ENCODE measurements at regions not wholly inside any gene's neighbourhood (a gene's known extent, or its start where the extent isn't known, plus 50 kb on each side); places are given as distances from the start of the nearest gene placed in this dataset.
"Not testable (repeated sequence)": the region's sequence is repeated elsewhere in the genome, so short reads cannot be mapped to it uniquely, and the experiment has no call there.

- Histone ChIP-seq H3K9me3 (no peaks in the 10 kb centered on the region), H3K4me3 (no peak overlapping the region), H3K27me3 (no peaks in the 10 kb centered on the region), H3K36me3 (no peaks in the 10 kb centered on the region), H3K27ac (no peak overlapping the region), H3K4me1 (peaks cover 0 to 5% (median 0%) of the 10 kb centered on the region in 4 donors)
- 52 to 56% methylated on average over 4 of the region's 4 CpGs for WGBS, 2 donors
- DNase-seq (peak in 1 of 2 donors; percentile 31), ATAC-seq (ENCODE audit: low FRiP score in 2 of 2) (peak; percentile 38 to 65)
- TF ChIP-seq POLR2A (IDR thresholded peaks at IDR 0.05) (no peak), EP300 (IDR thresholded peaks at IDR 0.05) (no peak)
- TF ChIP-seq, protein P1, sequence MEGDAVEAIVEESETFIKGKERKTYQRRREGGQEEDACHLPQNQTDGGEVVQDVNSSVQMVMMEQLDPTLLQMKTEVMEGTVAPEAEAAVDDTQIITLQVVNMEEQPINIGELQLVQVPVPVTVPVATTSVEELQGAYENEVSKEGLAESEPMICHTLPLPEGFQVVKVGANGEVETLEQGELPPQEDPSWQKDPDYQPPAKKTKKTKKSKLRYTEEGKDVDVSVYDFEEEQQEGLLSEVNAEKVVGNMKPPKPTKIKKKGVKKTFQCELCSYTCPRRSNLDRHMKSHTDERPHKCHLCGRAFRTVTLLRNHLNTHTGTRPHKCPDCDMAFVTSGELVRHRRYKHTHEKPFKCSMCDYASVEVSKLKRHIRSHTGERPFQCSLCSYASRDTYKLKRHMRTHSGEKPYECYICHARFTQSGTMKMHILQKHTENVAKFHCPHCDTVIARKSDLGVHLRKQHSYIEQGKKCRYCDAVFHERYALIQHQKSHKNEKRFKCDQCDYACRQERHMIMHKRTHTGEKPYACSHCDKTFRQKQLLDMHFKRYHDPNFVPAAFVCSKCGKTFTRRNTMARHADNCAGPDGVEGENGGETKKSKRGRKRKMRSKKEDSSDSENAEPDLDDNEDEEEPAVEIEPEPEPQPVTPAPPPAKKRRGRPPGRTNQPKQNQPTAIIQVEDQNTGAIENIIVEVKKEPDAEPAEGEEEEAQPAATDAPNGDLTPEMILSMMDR (IDR thresholded peaks at IDR 0.05) = peak in 1 of 6 experiments; percentile 34
Observed at GRCh38 chr9:108776920-108777639, 78.7 kb downstream of the ACTL7B start.

DNA sequence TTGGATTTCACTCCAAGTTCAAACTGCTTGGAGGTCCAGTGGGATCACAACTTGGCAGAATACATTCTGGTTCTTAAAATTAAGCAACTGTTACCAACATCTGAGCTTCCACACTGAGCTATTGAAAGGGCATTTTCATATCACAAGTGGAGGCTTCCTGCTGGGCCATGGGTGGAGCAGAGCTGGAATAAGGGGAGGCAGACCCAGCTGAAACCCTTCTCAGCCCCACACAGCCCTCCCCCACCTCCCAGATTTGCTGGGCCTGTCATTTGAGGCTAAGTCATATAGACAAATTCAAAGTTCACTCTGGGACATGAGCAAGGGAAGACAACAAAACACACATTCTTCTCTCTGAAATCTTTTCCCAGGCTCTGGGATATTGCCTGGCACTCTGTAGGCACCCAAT lies 79.9 kb downstream of the ACTL7B start:
- no peaks in the 10 kb centered on the region for H3K27me3 ChIP-seq
- H3K27ac ChIP-seq = no peak overlapping the region
- TF ChIP-seq POLR2AphosphoS5 (IDR thresholded peaks at IDR 0.05) (no peak), POLR2A (IDR thresholded peaks at IDR 0.05) (no peak), EP300 (IDR thresholded peaks at IDR 0.05) (no peak)
- TF ChIP-seq, protein P1 (IDR thresholded peaks at IDR 0.05) = no peak
- peak in 1 of 2 donors; percentile 49 for ATAC-seq (ENCODE audit: low FRiP score in 2 of 2)
- H3K9me3 ChIP-seq = no peaks in the 10 kb centered on the region
- no peak overlapping the region for H3K4me3 ChIP-seq
- H3K4me1 ChIP-seq = peaks cover 0 to under 1% (median 0%) of the 10 kb centered on the region in 4 donors
- no peaks in the 10 kb centered on the region for H3K36me3 ChIP-seq
- DNase-seq = no peak

DNA sequence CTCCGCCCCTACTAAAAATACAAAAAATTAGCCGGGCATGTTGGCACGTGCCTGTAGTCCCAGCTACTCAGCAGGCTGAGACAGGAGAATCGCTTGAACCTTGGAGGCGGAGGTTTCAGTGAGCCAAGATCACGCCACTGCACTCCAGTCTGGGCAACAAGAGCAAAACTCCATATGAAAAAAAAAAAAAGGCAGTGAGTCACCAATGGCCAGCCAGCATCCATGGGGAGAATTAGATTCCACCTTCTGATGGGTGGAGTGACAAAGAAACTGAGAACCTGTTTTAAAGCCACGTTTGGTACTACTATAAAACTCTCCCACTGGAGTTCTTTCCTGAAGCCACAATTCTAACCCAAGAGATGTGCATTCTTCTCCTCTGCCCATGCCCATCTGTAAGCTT lies 81.7 kb downstream of the ACTL7B start:
- not testable (repeated sequence) for H3K27me3 ChIP-seq; H3K9me3 ChIP-seq; DNase-seq; H3K27ac ChIP-seq; H3K36me3 ChIP-seq; H3K4me1 ChIP-seq; H3K4me3 ChIP-seq; ATAC-seq (ENCODE audit: low FRiP score in 2 of 2)
- 94% methylated on average over 7 of the region's 7 CpGs for WGBS, 2 donors

- ATAC-seq (ENCODE audit: low FRiP score in 2 of 2) (peak in 1 of 2 donors; percentile 38), DNase-seq (no peak)
- TF ChIP-seq POLR2A (IDR thresholded peaks at IDR 0.05) (no peak), POLR2AphosphoS5 (IDR thresholded peaks at IDR 0.05) (no peak), EP300 (IDR thresholded peaks at IDR 0.05) (no peak)
- TF ChIP-seq, protein P1 (IDR thresholded peaks at IDR 0.05) = no peak
- whole genome bisulfite sequencing, 2 donors = 80% methylated on average over 6 of the region's 6 CpGs
- no peaks in the 10 kb centered on the region for H3K4me1 ChIP-seq
- no peak overlapping the region for H3K27ac ChIP-seq
- no peaks in the 10 kb centered on the region for H3K36me3 ChIP-seq
- peaks cover 0 to 6% (median 2%) of the 10 kb centered on the region in 4 donors for H3K9me3 ChIP-seq
- H3K4me3 ChIP-seq = no peak overlapping the region
- no peaks in the 10 kb centered on the region for H3K27me3 ChIP-seq
Observed at GRCh38 chr9:108772301-108772894, 83.4 kb downstream of the ACTL7B start.

DNA sequence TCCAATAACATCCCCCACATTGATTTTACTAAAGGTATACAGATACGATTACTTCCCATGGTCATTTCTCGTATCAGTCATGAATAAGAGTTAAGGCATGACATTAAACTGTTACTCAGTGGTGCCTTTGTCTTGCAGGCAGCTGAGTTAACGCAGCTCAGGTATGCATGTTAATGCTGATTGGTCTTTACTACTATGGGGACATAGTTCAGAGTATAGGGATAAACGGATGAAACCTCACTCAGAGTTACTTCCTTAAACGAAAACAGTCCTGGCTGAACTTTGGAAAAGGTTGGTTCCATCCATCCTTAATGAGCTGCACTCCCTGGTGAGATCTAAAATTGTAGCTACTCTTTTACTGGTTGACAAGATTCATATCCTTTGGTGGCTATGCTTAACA lies 87.0 kb downstream of the ACTL7B start:
- ATAC-seq (ENCODE audit: low FRiP score in 2 of 2) (no peak), DNase-seq (no peak)

More for the DNA sequence above, 87.0 kb downstream of the ACTL7B start:
- H3K4me3 ChIP-seq = no peak overlapping the region
- no peak overlapping the region for H3K27ac ChIP-seq
- no peaks in the 10 kb centered on the region for H3K27me3 ChIP-seq
- TF ChIP-seq POLR2AphosphoS5 (IDR thresholded peaks at IDR 0.05) (no peak), EP300 (IDR thresholded peaks at IDR 0.05) (no peak), POLR2A (IDR thresholded peaks at IDR 0.05) (no peak)
- TF ChIP-seq, protein P1 (IDR thresholded peaks at IDR 0.05) = no peak
- WGBS, 2 donors = 87 to 89% methylated on average over 5 of the region's 5 CpGs
- no peaks in the 10 kb centered on the region for H3K4me1 ChIP-seq
- H3K36me3 ChIP-seq = no peaks in the 10 kb centered on the region
- H3K9me3 ChIP-seq = peaks cover 0 to 6% (median 2%) of the 10 kb centered on the region in 4 donors
